ENCODE measurements at regions not wholly inside any gene's neighbourhood (a gene's known extent, or its start where the extent isn't known, plus 50 kb on each side); places are given as distances from the start of the nearest gene placed in this dataset.
"Not testable (repeated sequence)": the region's sequence is repeated elsewhere in the genome, so short reads cannot be mapped to it uniquely, and the experiment has no call there.

- DNase-seq, result peak; percentile 19
Measured at GRCh38 chr4:155442267-155443105, 65.7 kb upstream of the MAP9 start.

GRCh38 chr4:155441475-155441874 lies 64.7 kb upstream of the MAP9 start:
- DNase-seq, result no peak

- not testable (repeated sequence) for DNase-seq
Measured at GRCh38 chr4:155439760-155440159, 63.0 kb upstream of the MAP9 start.

- DNase-seq, result no peak
Measured at GRCh38 chr4:155434904-155435303, 58.1 kb upstream of the MAP9 start.

- no peak for DNase-seq
Measured at GRCh38 chr4:155434366-155434765, 57.6 kb upstream of the MAP9 start.

GRCh38 chr4:155433636-155434360 lies 57.0 kb upstream of the MAP9 start:
- no peak for DNase-seq

- DNase-seq, result no peak
Measured at GRCh38 chr4:155430895-155431795, 54.4 kb upstream of the MAP9 start.

GRCh38 chr4:155428128-155428527 lies 51.4 kb upstream of the MAP9 start:
- no peak for DNase-seq

GRCh38 chr4:155426953-155427352 lies 50.2 kb upstream of the MAP9 start:
- no peak for DNase-seq

Measured in effector CD4-positive, alpha-beta T cell (primary cell).